Endothelial cell of umbilical vein (primary cell): ENCODE measurements at regions not wholly inside any gene's neighbourhood (a gene's known extent, or its start where the extent isn't known, plus 50 kb on each side); places are given as distances from the start of the nearest gene placed in this dataset.

Experiments used
- BruUV-seq: library from RNA; stranded (reverse); fragments of 400-500 nt; replicated peaks from 2 replicates; lab custom pipeline; 2021; lab: Mats Ljungman, UMichigan
- CTCF ChIA-PET: fragments of 300-600, 350-600 bp; sonication (Branson Sonifier 250); formaldehyde crosslinking; loops from one replicate; lab custom pipeline; 2021; ENCODE audit warnings: antibody characterized with exemption, inconsistent platforms; lab: Charles Lee
- POLR2A ChIA-PET: fragments of 300-600, 350-600 bp; sonication (Branson Sonifier 250); formaldehyde crosslinking; loops from one replicate; lab custom pipeline; 2021; ENCODE audit warnings: antibody characterized with exemption, inconsistent platforms; lab: Charles Lee
- DNase-seq: peaks from one replicate; pipeline ENCODE4 v3.0.0-alpha.2; 2011; ENCODE audit warnings: low read depth, low spot score
- FAIRE-seq: peaks from 2 replicates; lab custom pipeline; 2011; peaks lifted over from hg19 to GRCh38; lab: Jason Lieb, UNC
- H2AFZ ChIP-seq: 2 replicates; pipeline ENCODE4 v1.6.0; 2012; ENCODE audit warnings: low read depth, low read length, control low read depth, inconsistent platforms
- H3K27ac ChIP-seq: 2 replicates; pipeline ENCODE4 v1.5.1; 2011; ENCODE audit warnings: low read depth, mild to moderate bottlenecking, control low read depth, low read length, moderate library complexity; ENCODE audit not compliant: insufficient read depth
- H3K27me3 ChIP-seq, 2 experiments: 2 replicates each; pipeline versions ENCODE4 v1.6.0 to v1.6.1; 2011; ENCODE audit warnings: low read length in 2 of 2, mixed read lengths in 1 of 2; ENCODE audit not compliant: control insufficient read depth in 2 of 2, insufficient read depth in 2 of 2
- H3K36me3 ChIP-seq, 2 experiments: 2 replicates in 1 of 2; 3 replicates in 1 of 2; pipeline ENCODE4 v1.5.1; 2011; ENCODE audit warnings: low read length in 2 of 2, mild to moderate bottlenecking in 1 of 2, moderate library complexity in 1 of 2; ENCODE audit not compliant: control insufficient read depth in 2 of 2, insufficient read depth in 2 of 2; ENCODE audit errors: extremely low read depth in 1 of 2
- H3K4me1 ChIP-seq: 3 replicates; pipeline ENCODE4 v1.5.1; 2011; ENCODE audit warnings: mild to moderate bottlenecking, low read length; ENCODE audit not compliant: control insufficient read depth, insufficient read depth; ENCODE audit errors: extremely low read depth
- H3K4me2 ChIP-seq: 2 replicates; pipeline ENCODE4 v1.6.1; 2011; ENCODE audit warnings: low read length, control low read depth, mixed read lengths; ENCODE audit not compliant: insufficient read depth
- H3K4me3 ChIP-seq, 3 experiments: fragments of 200-600 bp in 1 of 3; sonication (generic), shearing (Covaris generic) in 1 of 3; replicated peaks in 1 of 3; 2 replicates each; pipeline ENCODE4 v1.5.1; 2011 to 2016; ENCODE audit warnings: control low read depth in 3 of 3, low read length in 3 of 3, mild to moderate bottlenecking in 2 of 3, inconsistent platforms in 1 of 3, low read depth in 1 of 3, moderate library complexity in 1 of 3; ENCODE audit not compliant: insufficient read depth in 1 of 3
- H3K79me2 ChIP-seq: 2 replicates; pipeline ENCODE4 v1.6.0; 2012; ENCODE audit warnings: low read length, inconsistent platforms; ENCODE audit not compliant: control insufficient read depth, insufficient read depth
- H3K9ac ChIP-seq: replicated peaks from 2 replicates; pipeline ENCODE3; 2011; ENCODE audit warnings: low read length, control low read depth; ENCODE audit not compliant: insufficient read depth; ENCODE audit errors: extremely low read depth
- H3K9me1 ChIP-seq: replicated peaks from 3 replicates; pipeline ENCODE4 v1.6.0; 2011; ENCODE audit warnings: mild to moderate bottlenecking, low read length; ENCODE audit not compliant: control insufficient read depth, insufficient read depth; ENCODE audit errors: extremely low read depth
- H3K9me3 ChIP-seq: replicated peaks from 2 replicates; pipeline ENCODE4 v1.5.1; 2012; ENCODE audit warnings: low read length, inconsistent platforms; ENCODE audit not compliant: control insufficient read depth, insufficient read depth
- H4K20me1 ChIP-seq: replicated peaks from 2 replicates; pipeline ENCODE3; 2011; ENCODE audit warnings: mild to moderate bottlenecking, low read length; ENCODE audit not compliant: control insufficient read depth, insufficient read depth; ENCODE audit errors: extremely low read depth
- CTCF ChIP-seq, 2 donors: IDR thresholded peaks; 1 replicate in 1 of 2; 2 replicates in 1 of 2; pipeline ENCODE4 v1.5.1; 2011; ENCODE audit warnings: low read length in 2 of 2, mild to moderate bottlenecking in 2 of 2, moderate library complexity in 2 of 2, control low read depth in 1 of 2, inconsistent platforms in 1 of 2, low read depth in 1 of 2; ENCODE audit not compliant: insufficient read depth in 1 of 2; ENCODE audit errors: extremely low read depth in 1 of 2
- EZH2 ChIP-seq: IDR thresholded peaks from 2 replicates; pipeline ENCODE4 v1.6.1; 2012; ENCODE audit warnings: borderline replicate concordance, low read depth, mild to moderate bottlenecking, moderate library complexity, low read length, inconsistent platforms; ENCODE audit not compliant: severe bottlenecking
- JUN ChIP-seq: IDR thresholded peaks from 2 replicates; pipeline ENCODE4 v1.6.1; 2011; ENCODE audit warnings: borderline replicate concordance, low read depth; ENCODE audit not compliant: insufficient read length, insufficient read depth
- MYC ChIP-seq: IDR thresholded peaks from one replicate; pipeline ENCODE4 v1.6.1; 2011; ENCODE audit warnings: mild to moderate bottlenecking, low read depth, low read length
- dilution Hi-C: fragments of 300-500 bp; cut with MboI; formaldehyde crosslinking; loops from one replicate; pipeline ENCODE4 v1.15.0; 2019; ENCODE audit warnings: low sequenced_read_pairs; ENCODE audit not compliant: extremely low pct_ligation_motif_present
- intact Hi-C: fragments of 100-400 bp; cut with micrococcal nuclease; formaldehyde crosslinking; loops from one replicate; pipeline ENCODE4 v1.10.0; 2022

GRCh38 chr17:62187681-62188080 is 122.6 kb upstream of the MED13 start:
- Histone ChIP-seq H3K4me1 (no peaks in the 10 kb centered on the region), H3K27ac (no peak overlapping the region), H3K27me3 (peaks cover 0 to 3% of the 10 kb centered on the region in 2 experiments), H3K4me2 (no peak overlapping the region), H2AFZ (no peak overlapping the region), H3K36me3 (no peaks in the 10 kb centered on the region), H3K4me3 (no peak overlapping the region), H3K9me1 (no peaks in the 10 kb centered on the region), H3K79me2 (no peaks in the 10 kb centered on the region), H3K9ac (no peak overlapping the region), H3K9me3 (no peaks in the 10 kb centered on the region), H4K20me1 (no peaks in the 10 kb centered on the region)
- DNase-seq (no peak), FAIRE-seq (no peak)
- dilution Hi-C loops, result no loop called here
- CTCF ChIA-PET, result no interaction called here
- TF ChIP-seq CTCF (IDR thresholded peaks at IDR 0.05; ENCODE audit: extremely low read depth in 1 of 2, insufficient read depth in 1 of 2, low read depth in 1 of 2, low read length in 2 of 2) (no peak), EZH2 (no peak), MYC (no peak)
- BruUV-seq, result no TSS peak
- intact Hi-C loops, result loop anchor here (10.0 kb wide), 1 partner anchor 263 kb away; the partner anchor contains the start of gene INTS2
- POLR2A ChIA-PET, result no interaction called here

DNA sequence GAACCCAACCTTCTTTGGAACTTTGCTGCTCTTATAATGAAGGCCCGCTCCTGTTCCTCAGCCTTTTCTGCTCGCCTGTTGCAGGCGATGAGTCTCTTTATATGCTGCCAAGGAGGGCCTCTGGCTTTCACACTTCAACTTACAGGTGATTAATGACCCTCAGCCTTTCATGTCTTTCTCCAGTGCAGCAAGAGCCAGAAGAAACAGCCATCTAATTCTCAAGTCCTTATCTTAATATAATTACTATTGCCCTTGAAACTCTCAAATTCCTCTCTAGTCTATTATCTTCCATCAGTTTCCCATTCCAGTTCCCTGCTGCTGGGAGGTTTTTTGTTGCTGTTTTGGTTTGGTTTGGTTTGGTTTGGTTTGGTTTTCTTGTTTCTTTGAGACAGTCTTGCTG is 121.8 kb upstream of the MED13 start:
- no peak overlapping the region for H3K9ac ChIP-seq
- H3K27ac ChIP-seq, result no peak overlapping the region
- dilution Hi-C loops, result no loop called here
- POLR2A ChIA-PET, result no interaction called here
- H3K9me1 ChIP-seq, result no peaks in the 10 kb centered on the region
- BruUV-seq, result no TSS peak
- DNase-seq (no peak), FAIRE-seq (no peak)
- H3K4me1 ChIP-seq, result no peaks in the 10 kb centered on the region
- TF ChIP-seq JUN, result no peak
- TF ChIP-seq CTCF (IDR thresholded peaks at IDR 0.05; ENCODE audit: extremely low read depth in 1 of 2, insufficient read depth in 1 of 2, low read depth in 1 of 2, low read length in 2 of 2), result no peak
- H3K27me3 ChIP-seq, result peaks cover 0 to 3% of the 10 kb centered on the region in 2 experiments
- H3K9me3 ChIP-seq, result no peaks in the 10 kb centered on the region
- no peaks in the 10 kb centered on the region for H3K79me2 ChIP-seq
- no peak overlapping the region for H3K4me3 ChIP-seq
- no peaks in the 10 kb centered on the region for H3K36me3 ChIP-seq
- H4K20me1 ChIP-seq, result no peaks in the 10 kb centered on the region
- H3K4me2 ChIP-seq, result no peak overlapping the region
- H2AFZ ChIP-seq, result no peak overlapping the region
- intact Hi-C loops, result loop anchor here (10.0 kb wide), 1 partner anchor 262 kb away; the partner anchor contains the start of gene INTS2
- CTCF ChIA-PET, result no interaction called here
